ENCODE measurements at regions not wholly inside any gene's neighbourhood (a gene's known extent, or its start where the extent isn't known, plus 50 kb on each side); places are given as distances from the start of the nearest gene placed in this dataset.

DNA sequence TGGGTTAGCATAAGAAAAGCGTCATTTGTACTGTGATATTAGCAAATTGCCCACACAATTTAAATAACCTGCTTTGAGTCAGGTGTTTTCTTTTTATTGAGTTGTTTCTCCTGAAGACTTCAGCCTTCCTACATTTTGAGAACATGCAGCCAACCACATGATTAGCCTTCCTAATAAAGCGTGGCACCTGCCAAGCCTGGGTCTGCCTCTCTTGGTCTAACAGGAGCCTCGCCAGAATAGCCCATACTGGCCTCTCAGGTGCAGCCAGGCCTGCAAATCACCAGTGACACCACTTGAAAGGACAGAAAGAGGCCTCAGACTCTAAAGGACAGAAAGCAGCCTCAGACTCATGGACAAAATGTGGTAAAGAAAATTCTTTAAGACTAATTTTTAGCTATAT, 653.8 kb downstream of the BCL11A start:
- TF ChIP-seq ZFP30 (CRISPR knock-in tag; IDR thresholded peaks at IDR 0.05): no peak
- TF ChIP-seq, protein P1, sequence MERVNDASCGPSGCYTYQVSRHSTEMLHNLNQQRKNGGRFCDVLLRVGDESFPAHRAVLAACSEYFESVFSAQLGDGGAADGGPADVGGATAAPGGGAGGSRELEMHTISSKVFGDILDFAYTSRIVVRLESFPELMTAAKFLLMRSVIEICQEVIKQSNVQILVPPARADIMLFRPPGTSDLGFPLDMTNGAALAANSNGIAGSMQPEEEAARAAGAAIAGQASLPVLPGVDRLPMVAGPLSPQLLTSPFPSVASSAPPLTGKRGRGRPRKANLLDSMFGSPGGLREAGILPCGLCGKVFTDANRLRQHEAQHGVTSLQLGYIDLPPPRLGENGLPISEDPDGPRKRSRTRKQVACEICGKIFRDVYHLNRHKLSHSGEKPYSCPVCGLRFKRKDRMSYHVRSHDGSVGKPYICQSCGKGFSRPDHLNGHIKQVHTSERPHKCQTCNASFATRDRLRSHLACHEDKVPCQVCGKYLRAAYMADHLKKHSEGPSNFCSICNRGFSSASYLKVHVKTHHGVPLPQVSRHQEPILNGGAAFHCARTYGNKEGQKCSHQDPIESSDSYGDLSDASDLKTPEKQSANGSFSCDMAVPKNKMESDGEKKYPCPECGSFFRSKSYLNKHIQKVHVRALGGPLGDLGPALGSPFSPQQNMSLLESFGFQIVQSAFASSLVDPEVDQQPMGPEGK (CRISPR knock-in tag; IDR thresholded peaks at IDR 0.05; ENCODE audit: borderline replicate concordance): no peak
- no peak for TF ChIP-seq BACH2 (CRISPR knock-in tag; IDR thresholded peaks at IDR 0.05; ENCODE audit: borderline replicate concordance)
- TF ChIP-seq ZFP3 (CRISPR knock-in tag; IDR thresholded peaks at IDR 0.05): no peak
- TF ChIP-seq SNAI2 (CRISPR knock-in tag; IDR thresholded peaks at IDR 0.05): no peak
- no peak for TF ChIP-seq ZNF8 (CRISPR knock-in tag; IDR thresholded peaks at IDR 0.05)
- TF ChIP-seq, protein P2, sequence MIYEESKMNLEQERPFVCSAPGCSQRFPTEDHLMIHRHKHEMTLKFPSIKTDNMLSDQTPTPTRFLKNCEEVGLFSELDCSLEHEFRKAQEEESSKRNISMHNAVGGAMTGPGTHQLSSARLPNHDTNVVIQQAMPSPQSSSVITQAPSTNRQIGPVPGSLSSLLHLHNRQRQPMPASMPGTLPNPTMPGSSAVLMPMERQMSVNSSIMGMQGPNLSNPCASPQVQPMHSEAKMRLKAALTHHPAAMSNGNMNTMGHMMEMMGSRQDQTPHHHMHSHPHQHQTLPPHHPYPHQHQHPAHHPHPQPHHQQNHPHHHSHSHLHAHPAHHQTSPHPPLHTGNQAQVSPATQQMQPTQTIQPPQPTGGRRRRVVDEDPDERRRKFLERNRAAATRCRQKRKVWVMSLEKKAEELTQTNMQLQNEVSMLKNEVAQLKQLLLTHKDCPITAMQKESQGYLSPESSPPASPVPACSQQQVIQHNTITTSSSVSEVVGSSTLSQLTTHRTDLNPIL (CRISPR knock-in tag; IDR thresholded peaks at IDR 0.05; ENCODE audit: low read depth): no peak
- no peak for TF ChIP-seq TCF4 (CRISPR knock-in tag; IDR thresholded peaks at IDR 0.05; ENCODE audit: borderline replicate concordance)
- TF ChIP-seq CSDC2 (CRISPR knock-in tag; IDR thresholded peaks at IDR 0.05): no peak
- no peak for TF ChIP-seq ARNTL (CRISPR knock-in tag; IDR thresholded peaks at IDR 0.05; ENCODE audit: borderline replicate concordance, low read depth)
- no peak for TF ChIP-seq OSR1 (CRISPR knock-in tag; IDR thresholded peaks at IDR 0.05)
- no peak for TF ChIP-seq PPARA (CRISPR knock-in tag; IDR thresholded peaks at IDR 0.05; ENCODE audit: borderline replicate concordance)
- TF ChIP-seq ZNF70 (CRISPR knock-in tag; IDR thresholded peaks at IDR 0.05): no peak
- no peak for TF ChIP-seq RARB (CRISPR knock-in tag; IDR thresholded peaks at IDR 0.05)
